Fibroblast of lung (primary cell): ENCODE measurements at regions not wholly inside any gene's neighbourhood (a gene's known extent, or its start where the extent isn't known, plus 50 kb on each side); places are given as distances from the start of the nearest gene placed in this dataset.

Source experiments
- DNase-seq, 2 donors: peaks; one replicate each; pipeline versions ENCODE4 v3.0.0 to v3.0.0-alpha.2; 2010; ENCODE audit warnings: low read depth in 2 of 2
- H2AFZ ChIP-seq: 2 replicates; pipeline ENCODE4 v1.5.1; 2012; ENCODE audit warnings: low read length, control low read depth, inconsistent platforms
- H3K27ac ChIP-seq: 2 replicates; pipeline ENCODE4 v1.5.1; 2011; ENCODE audit warnings: low read length, control low read depth; ENCODE audit not compliant: insufficient read depth
- H3K27me3 ChIP-seq: 2 replicates; pipeline ENCODE4 v1.5.1; 2011; ENCODE audit warnings: mild to moderate bottlenecking, low read length; ENCODE audit not compliant: control insufficient read depth, insufficient read depth
- H3K36me3 ChIP-seq: 2 replicates; pipeline ENCODE4 v1.5.1; 2011; ENCODE audit warnings: low read length; ENCODE audit not compliant: control insufficient read depth, insufficient read depth
- H3K4me1 ChIP-seq: 2 replicates; pipeline ENCODE4 v1.5.1; 2011; ENCODE audit warnings: low read length; ENCODE audit not compliant: control insufficient read depth, insufficient read depth; ENCODE audit errors: extremely low read depth
- H3K4me2 ChIP-seq: 2 replicates; pipeline ENCODE4 v1.5.1; 2011; ENCODE audit warnings: low read length, control low read depth; ENCODE audit not compliant: insufficient read depth; ENCODE audit errors: extremely low read depth
- H3K4me3 ChIP-seq, 4 experiments: fragments of 200-600 bp in 1 of 4; sonication (generic) in 1 of 4; replicated peaks in 1 of 4; 2 replicates each; pipeline ENCODE4 v1.5.1; 2011 to 2016; ENCODE audit warnings: low read length in 4 of 4, low read depth in 3 of 4, mild to moderate bottlenecking in 3 of 4, control low read depth in 2 of 4, inconsistent platforms in 1 of 4, mixed read lengths in 1 of 4; ENCODE audit not compliant: insufficient read depth in 1 of 4; ENCODE audit errors: control extremely low read depth in 1 of 4
- H3K79me2 ChIP-seq: 2 replicates; pipeline ENCODE4 v1.5.1; 2012; ENCODE audit warnings: mild to moderate bottlenecking, low read length, inconsistent platforms; ENCODE audit not compliant: control insufficient read depth, insufficient read depth
- H3K9ac ChIP-seq: 2 replicates; pipeline ENCODE4 v1.5.1; 2011; ENCODE audit warnings: mild to moderate bottlenecking, low read length, control low read depth; ENCODE audit not compliant: insufficient read depth
- H3K9me3 ChIP-seq: 2 replicates; pipeline ENCODE4 v1.5.1; 2012; ENCODE audit warnings: low read depth, low read length; ENCODE audit not compliant: control insufficient read depth, insufficient read depth
- H4K20me1 ChIP-seq: 2 replicates; pipeline ENCODE4 v1.5.1; 2011; ENCODE audit warnings: low read length; ENCODE audit not compliant: control insufficient read depth, insufficient read depth; ENCODE audit errors: extremely low read depth
- CTCF ChIP-seq, 2 donors: IDR thresholded peaks in 1 of 2; conservative IDR thresholded peaks in 1 of 2; 1 replicate in 1 of 2; 2 replicates in 1 of 2; pipeline ENCODE4 v1.5.1; 2011 to 2012; ENCODE audit warnings: low read length in 2 of 2, control low read depth in 1 of 2, inconsistent platforms in 1 of 2, low read depth in 1 of 2, mild to moderate bottlenecking in 1 of 2
- EZH2 ChIP-seq: IDR thresholded peaks from 2 replicates; pipeline ENCODE4 v1.5.1; 2012; ENCODE audit warnings: low read length, control low read depth, mild to moderate bottlenecking; ENCODE audit errors: missing control alignments

- no peak overlapping the region for H3K4me2 ChIP-seq
Measured at GRCh38 chr5:6961123-6961522, 247.9 kb downstream of the TENT4A start.

GRCh38 chr5:6961837-6962635 is 248.8 kb downstream of the TENT4A start:
- Histone ChIP-seq H3K4me2 (no peak overlapping the region), H3K27me3 (no peaks in the 10 kb centered on the region), H3K4me3 (no peak overlapping the region), H2AFZ (no peak overlapping the region), H3K36me3 (no peaks in the 10 kb centered on the region), H4K20me1 (no peaks in the 10 kb centered on the region), H3K9me3 (no peaks in the 10 kb centered on the region), H3K4me1 (no peaks in the 10 kb centered on the region), H3K27ac (no peak overlapping the region), H3K79me2 (no peaks in the 10 kb centered on the region), H3K9ac (no peak overlapping the region)
- no peak for TF ChIP-seq CTCF (conservative IDR thresholded peaks at IDR 0.05 in 1 of 2, IDR thresholded peaks at IDR 0.05 in 1 of 2; ENCODE audit: low read depth in 1 of 2, low read length in 2 of 2)
- no peak for TF ChIP-seq EZH2
- DNase-seq = no peak

More at GRCh38 chr5:6961123-6961522, 247.9 kb downstream of the TENT4A start:
- no peaks in the 10 kb centered on the region for H3K36me3 ChIP-seq
- no peak overlapping the region for H3K27ac ChIP-seq
- H2AFZ ChIP-seq = no peak overlapping the region
- no peak for DNase-seq
- no peaks in the 10 kb centered on the region for H3K79me2 ChIP-seq
- H3K9ac ChIP-seq = no peak overlapping the region
- no peaks in the 10 kb centered on the region for H4K20me1 ChIP-seq
- no peaks in the 10 kb centered on the region for H3K4me1 ChIP-seq
- TF ChIP-seq CTCF (conservative IDR thresholded peaks at IDR 0.05 in 1 of 2, IDR thresholded peaks at IDR 0.05 in 1 of 2; ENCODE audit: low read depth in 1 of 2, low read length in 2 of 2) = no peak
- no peak for TF ChIP-seq EZH2
- no peak overlapping the region for H3K4me3 ChIP-seq
- H3K27me3 ChIP-seq = no peaks in the 10 kb centered on the region
- no peaks in the 10 kb centered on the region for H3K9me3 ChIP-seq

- H3K9ac ChIP-seq = no peak overlapping the region
- H3K4me1 ChIP-seq = no peaks in the 10 kb centered on the region
- no peak overlapping the region for H3K4me2 ChIP-seq
- no peak overlapping the region for H3K27ac ChIP-seq
- H4K20me1 ChIP-seq = no peaks in the 10 kb centered on the region
- TF ChIP-seq EZH2 (no peak), CTCF (conservative IDR thresholded peaks at IDR 0.05 in 1 of 2, IDR thresholded peaks at IDR 0.05 in 1 of 2; ENCODE audit: low read depth in 1 of 2, low read length in 2 of 2) (no peak)
- H3K9me3 ChIP-seq = no peaks in the 10 kb centered on the region
- no peaks in the 10 kb centered on the region for H3K79me2 ChIP-seq
- no peaks in the 10 kb centered on the region for H3K36me3 ChIP-seq
- H3K4me3 ChIP-seq = no peak overlapping the region
- no peak overlapping the region for H2AFZ ChIP-seq
- no peak for DNase-seq
- no peaks in the 10 kb centered on the region for H3K27me3 ChIP-seq
Measured at GRCh38 chr5:6976971-6977370, 263.7 kb downstream of the TENT4A start.
